Coronary artery (tissue), 2 donors: ENCODE measurements at regions not wholly inside any gene's neighbourhood (a gene's known extent, or its start where the extent isn't known, plus 50 kb on each side); places are given as distances from the start of the nearest gene placed in this dataset.
"Not testable (repeated sequence)": the region's sequence is repeated elsewhere in the genome, so short reads cannot be mapped to it uniquely, and the experiment has no call there.

ENCODE experiments used
- DNase-seq: peaks from one replicate; pipeline ENCODE4 v3.0.0-alpha.2; 2017; ENCODE audit warnings: low spot score
- H3K27ac ChIP-seq, 2 donors: fragments of 200-600 bp; sonication (generic); one replicate each; pipeline ENCODE4 v1.5.1; 2016 to 2019
- H3K4me3 ChIP-seq: fragments of 200-600 bp; sonication (generic); 2 replicates; pipeline ENCODE4 v1.5.1; 2016; ENCODE audit warnings: mild to moderate bottlenecking, moderate library complexity
- TF ChIP-seq, protein P1 (sequence below): fragments of 200-600 bp; sonication (generic); IDR thresholded peaks from one replicate; pipeline ENCODE4 v1.5.1; 2019; ENCODE audit warnings: antibody characterized with exemption

DNA sequence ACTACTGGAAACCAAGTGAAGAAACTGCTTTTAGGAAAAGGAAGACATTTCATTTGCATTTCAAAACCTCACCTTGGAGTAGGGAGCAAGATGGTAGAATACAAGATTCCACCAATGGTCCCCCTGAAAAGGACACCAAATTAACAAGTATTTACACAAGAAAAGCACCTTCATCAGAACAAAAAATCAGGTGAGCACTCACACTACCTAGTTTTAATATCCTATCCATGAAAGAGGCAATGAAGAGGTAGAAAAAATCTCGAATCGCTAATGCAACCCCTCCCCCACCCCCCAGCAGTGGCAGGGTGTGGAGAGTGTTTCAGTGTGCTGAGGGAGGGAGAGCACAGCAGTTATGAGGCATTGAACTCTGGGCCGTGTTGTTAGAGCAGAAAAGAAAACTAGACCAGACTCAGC, 1397.0 kb upstream of the C9orf72 start:
- DNase-seq, result no peak
- Histone ChIP-seq H3K4me3 (no peak overlapping the region), H3K27ac (no peak overlapping the region)
- TF ChIP-seq, protein P1, sequence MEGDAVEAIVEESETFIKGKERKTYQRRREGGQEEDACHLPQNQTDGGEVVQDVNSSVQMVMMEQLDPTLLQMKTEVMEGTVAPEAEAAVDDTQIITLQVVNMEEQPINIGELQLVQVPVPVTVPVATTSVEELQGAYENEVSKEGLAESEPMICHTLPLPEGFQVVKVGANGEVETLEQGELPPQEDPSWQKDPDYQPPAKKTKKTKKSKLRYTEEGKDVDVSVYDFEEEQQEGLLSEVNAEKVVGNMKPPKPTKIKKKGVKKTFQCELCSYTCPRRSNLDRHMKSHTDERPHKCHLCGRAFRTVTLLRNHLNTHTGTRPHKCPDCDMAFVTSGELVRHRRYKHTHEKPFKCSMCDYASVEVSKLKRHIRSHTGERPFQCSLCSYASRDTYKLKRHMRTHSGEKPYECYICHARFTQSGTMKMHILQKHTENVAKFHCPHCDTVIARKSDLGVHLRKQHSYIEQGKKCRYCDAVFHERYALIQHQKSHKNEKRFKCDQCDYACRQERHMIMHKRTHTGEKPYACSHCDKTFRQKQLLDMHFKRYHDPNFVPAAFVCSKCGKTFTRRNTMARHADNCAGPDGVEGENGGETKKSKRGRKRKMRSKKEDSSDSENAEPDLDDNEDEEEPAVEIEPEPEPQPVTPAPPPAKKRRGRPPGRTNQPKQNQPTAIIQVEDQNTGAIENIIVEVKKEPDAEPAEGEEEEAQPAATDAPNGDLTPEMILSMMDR, result no peak

DNA sequence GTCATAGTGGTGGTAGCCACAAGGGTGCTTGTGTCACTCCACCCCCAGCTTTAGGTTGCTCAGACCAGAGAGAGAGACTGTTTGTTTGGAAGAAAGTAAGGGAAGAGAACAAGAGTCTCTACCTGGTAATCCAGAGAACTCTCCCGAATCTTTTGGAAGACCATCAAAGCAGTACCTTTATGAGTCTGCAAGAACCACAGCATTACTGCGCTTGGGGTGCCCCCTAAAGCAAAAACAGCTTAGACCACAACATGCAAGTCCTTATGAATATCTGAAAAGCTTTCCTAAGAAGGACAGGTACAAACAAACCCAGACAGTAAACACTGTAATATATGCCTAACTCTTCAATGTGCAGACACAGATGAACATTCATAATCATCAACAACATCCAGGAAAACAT, 1398.6 kb upstream of the C9orf72 start:
- Histone ChIP-seq H3K27ac (no peak overlapping the region), H3K4me3 (no peak overlapping the region)
- no peak for DNase-seq
- TF ChIP-seq, protein P1, result no peak

DNA sequence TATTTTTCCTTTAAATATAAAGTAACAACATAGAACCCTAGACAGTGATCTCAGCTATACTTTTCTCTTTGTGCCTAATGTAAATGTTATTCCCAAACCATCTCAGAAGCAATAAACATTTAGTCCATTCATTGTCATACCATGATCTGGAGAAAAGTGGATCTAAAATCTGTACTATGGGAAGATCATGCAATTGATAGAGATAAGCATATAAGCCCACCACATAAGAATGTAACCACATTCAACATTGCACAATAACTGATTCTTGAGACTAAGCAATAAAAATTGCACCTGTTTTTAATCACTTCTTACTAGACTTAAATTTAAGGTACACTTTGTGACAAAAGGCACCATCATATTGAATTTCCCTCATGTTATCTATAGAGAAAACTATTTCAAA, 1403.0 kb upstream of the C9orf72 start:
- TF ChIP-seq, protein P1, result no peak
- Histone ChIP-seq H3K4me3 (no peak overlapping the region), H3K27ac (no peak overlapping the region)
- no peak for DNase-seq

DNA sequence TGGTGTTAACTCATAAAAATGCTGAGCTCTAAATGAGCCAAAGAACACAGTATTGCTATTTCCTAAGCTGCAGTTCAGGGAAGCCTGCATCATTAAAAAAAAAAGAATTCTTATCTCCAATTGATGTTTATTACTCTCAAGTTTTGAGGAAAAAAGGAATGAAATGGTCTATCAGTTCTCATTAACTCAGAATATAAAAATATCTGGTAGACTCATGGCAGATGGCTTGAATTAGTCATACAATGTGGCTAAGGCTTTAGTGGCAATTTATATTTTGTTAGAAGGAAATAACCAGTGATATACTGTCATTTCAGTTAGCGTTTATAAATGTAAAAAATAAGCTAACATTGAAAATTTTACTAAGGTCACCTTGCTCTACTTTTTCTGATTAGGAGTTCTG, 1403.4 kb upstream of the C9orf72 start:
- no peak for DNase-seq
- Histone ChIP-seq H3K4me3 (no peak overlapping the region), H3K27ac (no peak overlapping the region)
- TF ChIP-seq, protein P1, result no peak

DNA sequence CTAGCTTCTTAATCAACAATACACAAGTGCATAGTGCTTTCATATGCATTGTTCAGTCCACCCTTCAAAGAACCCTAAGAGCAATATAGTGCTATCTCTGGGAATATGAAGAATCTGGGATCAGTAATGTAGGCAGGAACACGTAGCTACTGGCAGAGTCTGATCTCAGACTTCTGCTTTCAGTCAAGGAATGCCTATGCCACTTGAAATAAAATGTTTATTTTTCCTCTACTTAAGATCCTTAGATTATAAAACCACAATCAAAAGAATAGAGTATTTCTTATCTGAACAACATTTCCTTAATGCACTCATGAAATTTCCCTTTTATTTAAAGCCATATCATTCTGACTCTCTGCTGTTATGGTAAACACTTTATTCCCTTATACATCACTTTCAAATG, 1407.8 kb upstream of the C9orf72 start:
- Histone ChIP-seq H3K27ac (no peak overlapping the region), H3K4me3 (no peak overlapping the region)
- no peak for DNase-seq
- TF ChIP-seq, protein P1, result no peak

DNA sequence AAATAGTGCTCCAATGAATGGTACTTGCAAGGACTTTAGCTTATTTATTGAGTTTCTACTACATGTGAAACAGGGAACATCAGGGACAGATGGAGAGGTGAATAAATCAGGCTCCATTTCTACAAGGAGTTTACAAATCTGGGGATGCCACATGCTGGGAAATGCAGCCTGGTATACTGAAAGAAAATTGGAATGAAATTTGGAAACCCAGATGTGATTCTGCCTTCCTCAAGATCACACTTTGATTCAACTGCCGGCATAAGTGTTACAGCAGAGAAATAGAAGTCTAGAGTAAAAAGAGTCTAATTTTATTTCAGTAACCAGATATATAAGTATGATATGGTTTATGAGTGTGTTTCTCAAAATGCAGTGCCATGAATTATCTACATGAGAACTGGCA, 1408.4 kb upstream of the C9orf72 start:
- Histone ChIP-seq H3K4me3 (no peak overlapping the region), H3K27ac (no peak overlapping the region)
- TF ChIP-seq, protein P1, result no peak
- DNase-seq, result no peak

DNA sequence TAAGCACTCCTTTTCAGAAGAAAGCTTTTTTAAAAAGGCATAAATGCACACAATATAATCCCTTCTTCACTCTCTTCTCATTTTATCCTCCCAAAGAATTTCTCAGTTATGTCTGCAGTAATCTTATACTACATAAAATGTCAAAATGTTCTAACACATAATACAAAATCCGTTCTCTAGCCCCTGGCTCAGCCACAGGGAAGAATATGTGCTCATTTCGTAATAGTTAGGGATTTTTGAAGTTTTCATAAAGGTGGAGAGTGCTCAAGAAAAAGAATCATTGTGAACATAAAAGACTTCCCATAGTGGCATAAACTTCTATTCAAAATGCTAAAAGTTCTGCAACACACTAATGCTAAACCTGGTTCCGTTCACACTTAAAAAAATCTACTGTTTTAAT, 1410.7 kb upstream of the C9orf72 start:
- H3K27ac ChIP-seq, result no peak overlapping the region

DNA sequence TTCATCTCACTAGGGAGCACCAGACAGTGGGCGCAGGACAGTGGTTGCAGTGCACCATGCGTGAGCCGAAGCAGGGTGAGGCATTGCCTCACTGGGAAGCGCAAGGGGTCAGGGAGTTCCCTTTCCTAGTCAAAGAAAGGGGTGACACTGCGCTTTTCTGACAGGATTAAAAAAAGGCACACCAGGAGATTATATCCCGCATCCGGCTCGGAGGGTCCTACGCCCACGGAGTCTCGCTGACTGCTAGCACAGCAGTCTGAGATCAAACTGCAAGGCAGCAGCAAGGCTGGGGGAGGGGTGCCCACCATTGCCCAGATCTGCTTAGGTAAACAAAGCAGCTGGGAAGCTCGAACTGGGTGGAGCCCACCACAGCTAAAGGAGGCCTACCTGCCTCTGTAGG, 1416.7 kb upstream of the C9orf72 start:
- not testable (repeated sequence) for DNase-seq, H3K27ac ChIP-seq, H3K4me3 ChIP-seq

More for the DNA sequence above, 1410.7 kb upstream of the C9orf72 start:
- DNase-seq, result no peak
- TF ChIP-seq, protein P1, result no peak
- no peak overlapping the region for H3K4me3 ChIP-seq
